ENCODE measurements at regions not wholly inside any gene's neighbourhood (a gene's known extent, or its start where the extent isn't known, plus 50 kb on each side); places are given as distances from the start of the nearest gene placed in this dataset.

GRCh38 chr5:141746395-141746794 lies 64.4 kb upstream of the ARAP3 start:
- no peak for DNase-seq

GRCh38 chr5:141745390-141745789 lies 63.4 kb upstream of the ARAP3 start:
- no peak for DNase-seq

GRCh38 chr5:141743866-141744272 lies 61.8 kb upstream of the ARAP3 start:
- no peak for DNase-seq

- peak; percentile 30 to 64 (median 47) for DNase-seq
These were observed 61.1 kb upstream of the ARAP3 start for GRCh38 chr5:141742866-141743851.

GRCh38 chr5:141742144-141742543 lies 60.1 kb upstream of the ARAP3 start:
- DNase-seq, result no peak

GRCh38 chr5:141740885-141741284 lies 58.9 kb upstream of the ARAP3 start:
- DNase-seq, result no peak

- no peak for DNase-seq
These were observed 55.5 kb upstream of the ARAP3 start for GRCh38 chr5:141737535-141737934.

GRCh38 chr5:141735823-141736222 lies 53.8 kb upstream of the ARAP3 start:
- DNase-seq, result no peak

GRCh38 chr5:141734501-141735229 lies 52.6 kb upstream of the ARAP3 start:
- peak; percentile 60 to 83 (median 70) for DNase-seq

GRCh38 chr5:141733198-141733597 lies 51.2 kb upstream of the ARAP3 start:
- DNase-seq, result no peak

- DNase-seq, result no peak
These were observed 50.4 kb upstream of the ARAP3 start for GRCh38 chr5:141732417-141732816.
